DND-41 (cell line): ENCODE measurements at regions not wholly inside any gene's neighbourhood (a gene's known extent, or its start where the extent isn't known, plus 50 kb on each side); places are given as distances from the start of the nearest gene placed in this dataset.

Experiments used
- EZH2 ChIP-seq: IDR thresholded peaks from 3 replicates; pipeline ENCODE4 v1.6.1; 2012; ENCODE audit warnings: borderline replicate concordance, low read depth, mild to moderate bottlenecking, moderate library complexity, low read length, inconsistent platforms; ENCODE audit not compliant: severe bottlenecking
- TF ChIP-seq, protein P1 (sequence below): IDR thresholded peaks from 2 replicates; pipeline ENCODE4 v1.5.1; 2012; ENCODE audit warnings: borderline replicate concordance, low read length, moderate library complexity, mild to moderate bottlenecking; ENCODE audit not compliant: poor library complexity, severe bottlenecking; ENCODE audit errors: extremely low read depth

- TF ChIP-seq, protein P1, sequence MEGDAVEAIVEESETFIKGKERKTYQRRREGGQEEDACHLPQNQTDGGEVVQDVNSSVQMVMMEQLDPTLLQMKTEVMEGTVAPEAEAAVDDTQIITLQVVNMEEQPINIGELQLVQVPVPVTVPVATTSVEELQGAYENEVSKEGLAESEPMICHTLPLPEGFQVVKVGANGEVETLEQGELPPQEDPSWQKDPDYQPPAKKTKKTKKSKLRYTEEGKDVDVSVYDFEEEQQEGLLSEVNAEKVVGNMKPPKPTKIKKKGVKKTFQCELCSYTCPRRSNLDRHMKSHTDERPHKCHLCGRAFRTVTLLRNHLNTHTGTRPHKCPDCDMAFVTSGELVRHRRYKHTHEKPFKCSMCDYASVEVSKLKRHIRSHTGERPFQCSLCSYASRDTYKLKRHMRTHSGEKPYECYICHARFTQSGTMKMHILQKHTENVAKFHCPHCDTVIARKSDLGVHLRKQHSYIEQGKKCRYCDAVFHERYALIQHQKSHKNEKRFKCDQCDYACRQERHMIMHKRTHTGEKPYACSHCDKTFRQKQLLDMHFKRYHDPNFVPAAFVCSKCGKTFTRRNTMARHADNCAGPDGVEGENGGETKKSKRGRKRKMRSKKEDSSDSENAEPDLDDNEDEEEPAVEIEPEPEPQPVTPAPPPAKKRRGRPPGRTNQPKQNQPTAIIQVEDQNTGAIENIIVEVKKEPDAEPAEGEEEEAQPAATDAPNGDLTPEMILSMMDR = no peak
- no peak for TF ChIP-seq EZH2
Observed at GRCh38 chr14:98868866-98869265, 403.1 kb downstream of the BCL11B start.
